ENCODE measurements at regions not wholly inside any gene's neighbourhood (a gene's known extent, or its start where the extent isn't known, plus 50 kb on each side); places are given as distances from the start of the nearest gene placed in this dataset.
A peak's percentile ranks its signal among the peaks of the same experiment; 100 is the strongest.
"Not testable (repeated sequence)": the region's sequence is repeated elsewhere in the genome, so short reads cannot be mapped to it uniquely, and the experiment has no call there.

GRCh38 chr16:21525956-21526922, 73.1 kb upstream of the METTL9 start:
- CTCF ChIA-PET; H3K4me3 ChIP-seq (ENCODE audit: low read length); H3K36me3 ChIP-seq (ENCODE audit: control insufficient read depth in 2 of 3, insufficient read depth in 3 of 3, low read length in 3 of 3); ATAC-seq; H3K4me3 Mint-ChIP-seq; H3K4me1 ChIP-seq (ENCODE audit: control insufficient read depth in 2 of 2, insufficient read depth in 2 of 2, low read length in 2 of 2); H3K4me1 Mint-ChIP-seq; DNase-seq; H3K27me3 ChIP-seq (ENCODE audit: control insufficient read depth in 2 of 2, insufficient read depth in 2 of 2, low read length in 2 of 2); POLR2A ChIA-PET; H3K27ac Mint-ChIP-seq; H3K36me3 Mint-ChIP-seq; H3K9me3 Mint-ChIP-seq; H3K9me3 ChIP-seq (ENCODE audit: control insufficient read depth in 2 of 3, low read length in 3 of 3); H3K27ac ChIP-seq (ENCODE audit: low read depth, low read length): not testable (repeated sequence)
- peaks cover 0 to 12% (median 0%) of the 10 kb centered on the region in 5 donors for H3K27me3 Mint-ChIP-seq
- intact Hi-C loops (cut with micrococcal nuclease), result loop anchor here (10.0 kb wide), 2 partner anchors 119 to 621 kb away; partner anchors contain the start of genes DCUN1D3 (in 1 of the 2) and LYRM1 (in 1 of the 2)

GRCh38 chr16:21526923-21527807, 72.2 kb upstream of the METTL9 start:
- Histone ChIP-seq H3K4me1 (ENCODE audit: control insufficient read depth in 2 of 2, insufficient read depth in 2 of 2, low read length in 2 of 2) (no peaks in the 10 kb centered on the region), H3K27me3 (ENCODE audit: control insufficient read depth in 2 of 2, insufficient read depth in 2 of 2, low read length in 2 of 2) (no peaks in the 10 kb centered on the region), H3K9me3 (ENCODE audit: control insufficient read depth in 2 of 3, low read length in 3 of 3) (no peaks in the 10 kb centered on the region), H3K4me3 (ENCODE audit: low read length) (no peak overlapping the region), H3K36me3 (ENCODE audit: control insufficient read depth in 2 of 3, insufficient read depth in 3 of 3, low read length in 3 of 3) (no peaks in the 10 kb centered on the region), H3K27ac (ENCODE audit: low read depth, low read length) (no peak overlapping the region)
- Mint-ChIP-seq H3K36me3 (no peaks in the 10 kb centered on the region), H3K27ac (peak overlapping the region in 1 of 9 donors; percentile 15), H3K4me3 (no peak overlapping the region), H3K27me3 (peaks cover 0 to 12% (median 0%) of the 10 kb centered on the region in 5 donors), H3K9me3 (no peaks in the 10 kb centered on the region), H3K4me1 (peaks cover 0 to 2% (median 0%) of the 10 kb centered on the region in 7 donors)
- POLR2A ChIA-PET, result no interaction called here
- CTCF ChIA-PET, result no interaction called here
- ATAC-seq (no peak), DNase-seq (no peak)
- intact Hi-C loops (cut with micrococcal nuclease), result loop anchor here (10.0 kb wide), 2 partner anchors 118 to 622 kb away; partner anchors contain the start of genes DCUN1D3 (in 1 of the 2) and LYRM1 (in 1 of the 2)

GRCh38 chr16:21529060-21529658, 70.2 kb upstream of the METTL9 start:
- CTCF ChIA-PET; H3K4me3 ChIP-seq (ENCODE audit: low read length); ATAC-seq; H3K4me1 ChIP-seq (ENCODE audit: control insufficient read depth in 2 of 2, insufficient read depth in 2 of 2, low read length in 2 of 2); H3K27me3 ChIP-seq (ENCODE audit: control insufficient read depth in 2 of 2, insufficient read depth in 2 of 2, low read length in 2 of 2); H3K36me3 ChIP-seq (ENCODE audit: control insufficient read depth in 2 of 3, insufficient read depth in 3 of 3, low read length in 3 of 3); H3K4me3 Mint-ChIP-seq; DNase-seq; H3K4me1 Mint-ChIP-seq; H3K9me3 Mint-ChIP-seq; POLR2A ChIA-PET; H3K27ac ChIP-seq (ENCODE audit: low read depth, low read length); H3K27ac Mint-ChIP-seq; H3K9me3 ChIP-seq (ENCODE audit: control insufficient read depth in 2 of 3, low read length in 3 of 3); H3K36me3 Mint-ChIP-seq: not testable (repeated sequence)
- H3K27me3 Mint-ChIP-seq, result peaks cover 0 to 12% (median 0%) of the 10 kb centered on the region in 5 donors
- intact Hi-C loops (cut with micrococcal nuclease), result loop anchor here (10.0 kb wide), 2 partner anchors 116 to 624 kb away; partner anchors contain the start of genes DCUN1D3 (in 1 of the 2) and LYRM1 (in 1 of the 2)

DNA sequence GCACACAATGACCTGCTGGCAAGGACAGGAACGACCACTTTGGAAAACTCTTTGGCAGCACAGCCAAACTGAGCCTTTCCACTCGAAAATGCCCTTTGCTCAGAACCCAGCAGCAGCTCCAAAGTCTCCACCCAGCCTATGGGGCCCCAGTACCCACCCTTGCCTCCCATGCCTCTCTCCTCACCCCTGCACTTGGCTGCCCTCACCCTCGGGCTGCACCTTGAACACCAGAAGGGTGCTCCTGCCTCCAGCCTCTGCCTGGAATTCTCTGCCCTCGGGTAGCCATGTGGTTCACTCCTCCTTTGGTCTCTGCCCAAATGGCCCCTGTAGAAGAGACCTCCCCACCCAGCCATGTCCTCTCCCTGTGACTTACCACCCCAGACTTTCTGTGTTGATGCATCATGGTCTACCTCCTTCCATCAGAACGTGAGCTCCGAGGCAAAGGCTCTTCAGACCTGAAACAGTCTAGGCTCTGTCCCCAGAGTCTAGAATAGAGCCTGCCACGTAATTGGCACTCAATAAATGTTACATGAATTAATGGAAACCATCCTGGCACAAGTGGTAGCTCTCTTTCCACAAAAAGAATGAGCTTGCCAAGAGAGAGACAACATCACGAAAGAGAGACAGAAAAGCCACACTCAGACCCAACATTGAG, 68.5 kb upstream of the METTL9 start:
- H3K27ac ChIP-seq (ENCODE audit: low read depth, low read length); POLR2A ChIA-PET; H3K4me3 ChIP-seq (ENCODE audit: low read length); CTCF ChIA-PET; H3K9me3 ChIP-seq (ENCODE audit: control insufficient read depth in 2 of 3, low read length in 3 of 3); H3K27me3 ChIP-seq (ENCODE audit: control insufficient read depth in 2 of 2, insufficient read depth in 2 of 2, low read length in 2 of 2); H3K9me3 Mint-ChIP-seq; H3K4me1 ChIP-seq (ENCODE audit: control insufficient read depth in 2 of 2, insufficient read depth in 2 of 2, low read length in 2 of 2); intact Hi-C loops (cut with micrococcal nuclease); H3K36me3 Mint-ChIP-seq; H3K27ac Mint-ChIP-seq; H3K4me1 Mint-ChIP-seq; H3K36me3 ChIP-seq (ENCODE audit: control insufficient read depth in 2 of 3, insufficient read depth in 3 of 3, low read length in 3 of 3); H3K4me3 Mint-ChIP-seq; ATAC-seq; DNase-seq: not testable (repeated sequence)
- peaks cover 0 to 12% (median 0%) of the 10 kb centered on the region in 5 donors for H3K27me3 Mint-ChIP-seq

GRCh38 chr16:21532996-21533395, 66.4 kb upstream of the METTL9 start:
- CTCF ChIA-PET; H3K4me3 Mint-ChIP-seq; H3K4me1 Mint-ChIP-seq; intact Hi-C loops (cut with micrococcal nuclease); H3K4me3 ChIP-seq (ENCODE audit: low read length); H3K27me3 Mint-ChIP-seq; H3K27ac ChIP-seq (ENCODE audit: low read depth, low read length); H3K4me1 ChIP-seq (ENCODE audit: control insufficient read depth in 2 of 2, insufficient read depth in 2 of 2, low read length in 2 of 2); POLR2A ChIA-PET; H3K27ac Mint-ChIP-seq; H3K9me3 ChIP-seq (ENCODE audit: control insufficient read depth in 2 of 3, low read length in 3 of 3); H3K27me3 ChIP-seq (ENCODE audit: control insufficient read depth in 2 of 2, insufficient read depth in 2 of 2, low read length in 2 of 2); ATAC-seq; H3K36me3 Mint-ChIP-seq; DNase-seq; H3K9me3 Mint-ChIP-seq; H3K36me3 ChIP-seq (ENCODE audit: control insufficient read depth in 2 of 3, insufficient read depth in 3 of 3, low read length in 3 of 3): not testable (repeated sequence)

DNA sequence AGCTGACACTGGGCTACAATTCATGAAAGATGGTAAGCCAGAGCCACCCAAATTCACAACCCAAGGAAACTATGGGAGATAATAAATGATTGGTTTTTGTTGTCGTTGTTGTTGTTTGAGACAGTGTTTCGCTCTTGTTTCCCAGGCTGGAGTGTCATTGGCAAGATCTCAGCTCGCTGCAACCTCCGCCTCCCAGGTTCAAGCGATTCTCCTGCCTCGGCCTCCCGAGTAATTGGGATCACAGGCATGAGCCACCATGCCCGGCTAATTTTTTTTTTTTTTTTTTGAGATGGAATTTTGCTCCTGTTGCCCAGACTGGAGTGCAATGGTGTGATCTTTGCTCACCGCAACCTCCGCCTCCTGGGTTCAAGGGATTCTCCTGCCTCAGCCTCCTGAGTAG, 65.9 kb upstream of the METTL9 start:
- intact Hi-C loops (cut with micrococcal nuclease); CTCF ChIA-PET; H3K27ac Mint-ChIP-seq; ATAC-seq; H3K27me3 ChIP-seq (ENCODE audit: control insufficient read depth in 2 of 2, insufficient read depth in 2 of 2, low read length in 2 of 2); H3K27me3 Mint-ChIP-seq; H3K27ac ChIP-seq (ENCODE audit: low read depth, low read length); H3K9me3 ChIP-seq (ENCODE audit: control insufficient read depth in 2 of 3, low read length in 3 of 3); POLR2A ChIA-PET; H3K36me3 ChIP-seq (ENCODE audit: control insufficient read depth in 2 of 3, insufficient read depth in 3 of 3, low read length in 3 of 3); H3K4me1 ChIP-seq (ENCODE audit: control insufficient read depth in 2 of 2, insufficient read depth in 2 of 2, low read length in 2 of 2); H3K4me3 ChIP-seq (ENCODE audit: low read length); DNase-seq; H3K9me3 Mint-ChIP-seq; H3K4me1 Mint-ChIP-seq; H3K4me3 Mint-ChIP-seq; H3K36me3 Mint-ChIP-seq: not testable (repeated sequence)
